Fibroblast of the aortic adventitia (primary cell): ENCODE measurements at regions not wholly inside any gene's neighbourhood (a gene's known extent, or its start where the extent isn't known, plus 50 kb on each side); places are given as distances from the start of the nearest gene placed in this dataset.

Experiments
- DNase-seq: peaks from one replicate; pipeline ENCODE4 v3.0.0-alpha.2; 2010; ENCODE audit warnings: low read depth
- H3K4me3 ChIP-seq: 2 replicates; pipeline ENCODE4 v1.5.1; 2011; ENCODE audit warnings: low read depth, mild to moderate bottlenecking, control low read depth, low read length, moderate library complexity
- TF ChIP-seq, protein P1 (sequence below): IDR thresholded peaks from 2 replicates; pipeline ENCODE4 v1.5.1; 2011; ENCODE audit warnings: mild to moderate bottlenecking, low read length, control low read depth, inconsistent platforms; ENCODE audit not compliant: insufficient read depth

- TF ChIP-seq, protein P1, sequence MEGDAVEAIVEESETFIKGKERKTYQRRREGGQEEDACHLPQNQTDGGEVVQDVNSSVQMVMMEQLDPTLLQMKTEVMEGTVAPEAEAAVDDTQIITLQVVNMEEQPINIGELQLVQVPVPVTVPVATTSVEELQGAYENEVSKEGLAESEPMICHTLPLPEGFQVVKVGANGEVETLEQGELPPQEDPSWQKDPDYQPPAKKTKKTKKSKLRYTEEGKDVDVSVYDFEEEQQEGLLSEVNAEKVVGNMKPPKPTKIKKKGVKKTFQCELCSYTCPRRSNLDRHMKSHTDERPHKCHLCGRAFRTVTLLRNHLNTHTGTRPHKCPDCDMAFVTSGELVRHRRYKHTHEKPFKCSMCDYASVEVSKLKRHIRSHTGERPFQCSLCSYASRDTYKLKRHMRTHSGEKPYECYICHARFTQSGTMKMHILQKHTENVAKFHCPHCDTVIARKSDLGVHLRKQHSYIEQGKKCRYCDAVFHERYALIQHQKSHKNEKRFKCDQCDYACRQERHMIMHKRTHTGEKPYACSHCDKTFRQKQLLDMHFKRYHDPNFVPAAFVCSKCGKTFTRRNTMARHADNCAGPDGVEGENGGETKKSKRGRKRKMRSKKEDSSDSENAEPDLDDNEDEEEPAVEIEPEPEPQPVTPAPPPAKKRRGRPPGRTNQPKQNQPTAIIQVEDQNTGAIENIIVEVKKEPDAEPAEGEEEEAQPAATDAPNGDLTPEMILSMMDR = no peak
- H3K4me3 ChIP-seq = no peak overlapping the region
- DNase-seq = no peak
Observed at GRCh38 chr13:64847767-64848166, 2382.4 kb downstream of the PCDH9 start.

DNA sequence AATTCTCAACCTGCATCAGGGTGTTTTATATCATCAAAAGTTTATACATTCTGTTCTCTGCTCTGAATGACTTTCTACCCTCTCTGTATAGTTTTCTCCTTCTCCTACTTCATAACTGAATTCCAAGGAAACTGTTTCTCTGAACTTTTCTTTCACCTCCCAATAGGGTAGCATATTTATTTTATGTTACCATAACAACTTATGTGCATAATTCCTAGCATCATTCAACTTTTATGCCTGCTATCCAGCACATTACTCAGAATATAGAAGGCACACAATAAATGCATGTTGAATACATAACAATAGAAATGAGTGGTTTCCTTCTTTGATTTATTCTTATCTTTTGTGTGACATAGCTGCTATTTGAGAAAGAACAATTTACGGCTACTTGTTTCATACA is 2385.0 kb downstream of the PCDH9 start:
- no peak overlapping the region for H3K4me3 ChIP-seq
- TF ChIP-seq, protein P1 = no peak
- DNase-seq = no peak

GRCh38 chr13:64819081-64819480 is 2411.1 kb downstream of the PCDH9 start:
- TF ChIP-seq, protein P1 = no peak
- H3K4me3 ChIP-seq = no peak overlapping the region
- DNase-seq = no peak

DNA sequence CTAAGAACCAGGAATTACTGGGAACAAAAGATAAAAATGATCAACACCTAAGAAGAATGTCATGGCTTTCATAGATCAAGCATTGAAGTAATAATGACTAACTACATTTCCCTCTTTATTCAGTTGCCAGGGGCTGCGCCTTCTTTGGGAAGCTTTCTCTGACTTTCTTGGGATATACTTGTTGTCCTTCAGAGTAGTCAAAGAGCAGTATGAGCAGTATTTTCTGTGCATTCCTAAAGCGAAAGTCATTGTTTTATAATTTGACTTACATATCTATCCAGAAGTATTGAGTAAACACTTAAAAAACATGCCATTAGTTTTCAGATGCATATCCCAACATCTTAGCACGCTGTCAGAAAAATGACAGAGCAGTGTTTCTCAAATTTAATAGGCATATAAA is 2412.4 kb downstream of the PCDH9 start:
- TF ChIP-seq, protein P1 = no peak
- peak; percentile 12 for DNase-seq

DNA sequence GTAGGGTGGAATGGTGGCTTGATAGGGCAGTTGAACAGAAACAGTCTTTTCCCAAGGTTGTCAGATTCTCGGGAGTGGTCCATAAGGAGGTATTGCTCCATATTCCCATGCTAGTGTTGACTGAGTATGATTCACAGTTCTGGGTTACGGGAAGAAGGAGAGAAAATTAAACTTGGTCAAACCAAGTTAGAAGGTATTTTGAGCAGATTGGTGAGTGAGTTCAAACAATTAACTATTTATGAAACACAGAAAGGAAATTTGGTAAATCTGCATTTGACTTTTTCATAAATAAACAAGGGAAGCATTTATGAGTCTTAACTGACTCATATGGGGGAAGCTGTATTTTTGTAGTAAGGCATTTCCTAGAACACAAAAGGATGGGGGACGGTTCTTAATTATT is 2419.4 kb downstream of the PCDH9 start:
- no peak overlapping the region for H3K4me3 ChIP-seq
- TF ChIP-seq, protein P1 = no peak
- DNase-seq = peak; percentile 22

More for the DNA sequence above, 2412.4 kb downstream of the PCDH9 start:
- H3K4me3 ChIP-seq = no peak overlapping the region

DNA sequence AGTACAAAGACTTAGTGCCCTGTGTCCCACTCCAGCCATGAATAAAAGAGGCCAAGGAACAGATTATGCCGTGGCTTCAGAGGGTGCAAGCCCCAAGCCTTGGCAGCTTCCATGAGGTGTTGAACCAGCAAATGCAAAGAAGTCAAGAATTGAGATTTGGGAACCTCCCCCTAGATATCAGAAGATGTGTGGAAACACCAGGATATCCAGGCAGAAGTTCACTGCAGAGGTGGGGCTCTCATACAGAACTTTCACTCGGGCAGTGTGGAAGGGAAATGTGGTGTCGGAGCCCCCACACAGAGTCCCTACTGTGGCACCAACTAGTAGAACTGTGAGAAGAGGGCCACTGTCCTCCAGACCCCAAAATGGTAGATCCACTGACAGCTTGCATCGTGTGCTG is 2421.4 kb downstream of the PCDH9 start:
- H3K4me3 ChIP-seq = no peak overlapping the region
- no peak for DNase-seq
- TF ChIP-seq, protein P1 = no peak

DNA sequence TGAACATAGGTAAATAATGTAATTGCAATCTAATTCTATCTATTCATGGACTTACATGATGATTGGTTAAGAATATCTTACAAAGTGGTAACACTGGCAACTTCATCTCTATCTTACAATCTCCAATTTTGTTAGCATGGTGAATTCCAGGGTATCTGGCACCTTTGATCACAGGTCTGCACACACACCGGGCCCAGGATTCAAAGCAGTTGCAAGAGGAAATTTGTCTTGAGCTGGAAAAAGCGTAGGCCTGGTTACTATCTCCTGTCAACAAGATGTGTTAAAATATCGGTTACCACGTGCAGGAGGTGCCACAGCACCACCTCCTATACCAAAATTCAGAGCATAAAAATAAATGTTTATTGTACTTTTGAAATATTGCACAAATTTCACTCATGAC is 2428.4 kb downstream of the PCDH9 start:
- no peak overlapping the region for H3K4me3 ChIP-seq
- TF ChIP-seq, protein P1 = no peak
- DNase-seq = no peak
